SU-DHL-6 (cell line): ENCODE measurements at regions not wholly inside any gene's neighbourhood (a gene's known extent, or its start where the extent isn't known, plus 50 kb on each side); places are given as distances from the start of the nearest gene placed in this dataset.

Experiments used
- H2AFZ ChIP-seq: fragments of 200-600 bp; sonication (generic); 2 replicates; pipeline ENCODE4 v1.6.1; 2014; ENCODE audit warnings: low read depth, mild to moderate bottlenecking, moderate library complexity, mixed read lengths, antibody characterized with exemption, low read length; ENCODE audit not compliant: severe bottlenecking
- H3F3A ChIP-seq: fragments of 200-600 bp; shearing (Covaris generic); 2 replicates; pipeline ENCODE4 v1.6.0; 2016; ENCODE audit warnings: antibody characterized with exemption, mild to moderate bottlenecking; ENCODE audit not compliant: insufficient read depth
- H3K27ac ChIP-seq: fragments of 200-600 bp; sonication (generic); 2 replicates; pipeline ENCODE4 v1.5.1; 2016; ENCODE audit warnings: low read depth, mild to moderate bottlenecking, low read length, moderate library complexity, mixed read lengths
- H3K27me3 ChIP-seq: fragments of 200-600 bp; sonication (generic), shearing (Covaris generic); 2 replicates; pipeline ENCODE4 v1.6.0; 2014; ENCODE audit warnings: mild to moderate bottlenecking, low read length
- H3K36me3 ChIP-seq: fragments of 200-600 bp; sonication (generic); 2 replicates; pipeline ENCODE4 v1.6.1; 2014; ENCODE audit warnings: mild to moderate bottlenecking, low read length, mixed read lengths
- H3K4me2 ChIP-seq: fragments of 300-600, 200-600 bp; shearing (Covaris generic), sonication (generic); 2 replicates; pipeline ENCODE4 v1.6.0; 2014; ENCODE audit warnings: low read length, low read depth, mild to moderate bottlenecking; ENCODE audit not compliant: poor library complexity, severe bottlenecking
- H3K4me3 ChIP-seq: fragments of 200-600 bp; sonication (generic); 2 replicates; pipeline ENCODE4 v1.5.1; 2014; ENCODE audit warnings: antibody characterized with exemption, low read length, mild to moderate bottlenecking, mixed read lengths; ENCODE audit not compliant: insufficient read depth, poor library complexity, severe bottlenecking
- H3K79me2 ChIP-seq: fragments of 200-600 bp; sonication (generic); 2 replicates; pipeline ENCODE4 v1.6.1; 2014; ENCODE audit warnings: mild to moderate bottlenecking, low read length, moderate library complexity; ENCODE audit not compliant: insufficient read depth
- H3K9ac ChIP-seq: fragments of 200-600 bp; sonication (generic); 2 replicates; pipeline ENCODE4 v1.7.0; 2014; ENCODE audit warnings: mild to moderate bottlenecking, low read length
- H3K9me2 ChIP-seq: fragments of 200-600 bp; sonication (generic); replicated peaks from 2 replicates; pipeline ENCODE4 v1.6.1; 2014; ENCODE audit warnings: low read length; ENCODE audit not compliant: insufficient read depth
- H3K9me3 ChIP-seq: fragments of 200-600 bp; sonication (generic); 2 replicates; pipeline ENCODE4 v1.6.1; 2014; ENCODE audit warnings: low read length, mixed read lengths; ENCODE audit not compliant: insufficient read depth
- H4K20me1 ChIP-seq: fragments of 200-600 bp; sonication (generic); 2 replicates; pipeline ENCODE4 v1.6.1; 2014; ENCODE audit warnings: low read depth, mild to moderate bottlenecking, antibody characterized with exemption, low read length, moderate library complexity, mixed read lengths
- EZH2phosphoT487 ChIP-seq: fragments of 200-600 bp; sonication (generic), shearing (Covaris generic); conservative IDR thresholded peaks from 2 replicates; pipeline ENCODE4 v1.6.1; 2018; ENCODE audit warnings: mild to moderate bottlenecking, antibody characterized with exemption, low read length, moderate library complexity, mixed read lengths
- TF ChIP-seq, protein P1 (sequence below): fragments of 200-600 bp; sonication (generic); IDR thresholded peaks from one replicate; pipeline ENCODE4 v1.5.1; 2017; ENCODE audit warnings: antibody characterized with exemption, mild to moderate bottlenecking, low read length, moderate library complexity; ENCODE audit not compliant: insufficient read depth, poor library complexity, severe bottlenecking

GRCh38 chrX:5748586-5749150 lies 480.0 kb downstream of the NLGN4X start:
- Histone ChIP-seq H3K79me2 (no peaks in the 10 kb centered on the region), H3K9me2 (no peaks in the 10 kb centered on the region), H3K4me3 (no peak overlapping the region), H3K9me3 (no peaks in the 10 kb centered on the region), H3K36me3 (no peaks in the 10 kb centered on the region), H3K27ac (no peak overlapping the region), H2AFZ (no peak overlapping the region), H3K27me3 (no peaks in the 10 kb centered on the region), H3K9ac (no peak overlapping the region), H4K20me1 (no peaks in the 10 kb centered on the region), H3K4me2 (no peak overlapping the region), H3F3A (no peaks in the 10 kb centered on the region)
- no peak for TF ChIP-seq EZH2phosphoT487
- TF ChIP-seq, protein P1, sequence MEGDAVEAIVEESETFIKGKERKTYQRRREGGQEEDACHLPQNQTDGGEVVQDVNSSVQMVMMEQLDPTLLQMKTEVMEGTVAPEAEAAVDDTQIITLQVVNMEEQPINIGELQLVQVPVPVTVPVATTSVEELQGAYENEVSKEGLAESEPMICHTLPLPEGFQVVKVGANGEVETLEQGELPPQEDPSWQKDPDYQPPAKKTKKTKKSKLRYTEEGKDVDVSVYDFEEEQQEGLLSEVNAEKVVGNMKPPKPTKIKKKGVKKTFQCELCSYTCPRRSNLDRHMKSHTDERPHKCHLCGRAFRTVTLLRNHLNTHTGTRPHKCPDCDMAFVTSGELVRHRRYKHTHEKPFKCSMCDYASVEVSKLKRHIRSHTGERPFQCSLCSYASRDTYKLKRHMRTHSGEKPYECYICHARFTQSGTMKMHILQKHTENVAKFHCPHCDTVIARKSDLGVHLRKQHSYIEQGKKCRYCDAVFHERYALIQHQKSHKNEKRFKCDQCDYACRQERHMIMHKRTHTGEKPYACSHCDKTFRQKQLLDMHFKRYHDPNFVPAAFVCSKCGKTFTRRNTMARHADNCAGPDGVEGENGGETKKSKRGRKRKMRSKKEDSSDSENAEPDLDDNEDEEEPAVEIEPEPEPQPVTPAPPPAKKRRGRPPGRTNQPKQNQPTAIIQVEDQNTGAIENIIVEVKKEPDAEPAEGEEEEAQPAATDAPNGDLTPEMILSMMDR, result no peak

- H3K27ac ChIP-seq, result no peak overlapping the region
- no peak overlapping the region for H3K9ac ChIP-seq
- H4K20me1 ChIP-seq, result no peaks in the 10 kb centered on the region
- H3F3A ChIP-seq, result no peaks in the 10 kb centered on the region
- H3K9me3 ChIP-seq, result no peaks in the 10 kb centered on the region
- H3K4me2 ChIP-seq, result no peak overlapping the region
- no peak overlapping the region for H3K4me3 ChIP-seq
- H2AFZ ChIP-seq, result no peak overlapping the region
- H3K27me3 ChIP-seq, result no peaks in the 10 kb centered on the region
- H3K9me2 ChIP-seq, result no peaks in the 10 kb centered on the region
- TF ChIP-seq EZH2phosphoT487, result no peak
- TF ChIP-seq, protein P1, result no peak
- no peaks in the 10 kb centered on the region for H3K36me3 ChIP-seq
- H3K79me2 ChIP-seq, result no peaks in the 10 kb centered on the region
Observed at GRCh38 chrX:5746231-5746630, 482.4 kb downstream of the NLGN4X start.

- Histone ChIP-seq H3K4me2 (no peak overlapping the region), H3K4me3 (no peak overlapping the region), H3K9ac (no peak overlapping the region), H3K9me3 (no peaks in the 10 kb centered on the region), H3K36me3 (no peaks in the 10 kb centered on the region), H2AFZ (no peak overlapping the region), H3K79me2 (no peaks in the 10 kb centered on the region), H3K27me3 (no peaks in the 10 kb centered on the region), H4K20me1 (no peaks in the 10 kb centered on the region), H3K27ac (no peak overlapping the region), H3K9me2 (no peaks in the 10 kb centered on the region), H3F3A (no peaks in the 10 kb centered on the region)
- TF ChIP-seq, protein P1, result no peak
- TF ChIP-seq EZH2phosphoT487, result no peak
Observed at GRCh38 chrX:5733501-5733900, 495.2 kb downstream of the NLGN4X start.
